DMS114 treated with DMSO at 0.1 percent for 48 hours (cell line): ENCODE measurements at regions not wholly inside any gene's neighbourhood (a gene's known extent, or its start where the extent isn't known, plus 50 kb on each side); places are given as distances from the start of the nearest gene placed in this dataset.

Experiments used
- DNase-seq: peaks from one replicate; lab custom pipeline; 2025; ENCODE audit not compliant: unreplicated experiment; lab: John Stamatoyannopoulos, UW

DNA sequence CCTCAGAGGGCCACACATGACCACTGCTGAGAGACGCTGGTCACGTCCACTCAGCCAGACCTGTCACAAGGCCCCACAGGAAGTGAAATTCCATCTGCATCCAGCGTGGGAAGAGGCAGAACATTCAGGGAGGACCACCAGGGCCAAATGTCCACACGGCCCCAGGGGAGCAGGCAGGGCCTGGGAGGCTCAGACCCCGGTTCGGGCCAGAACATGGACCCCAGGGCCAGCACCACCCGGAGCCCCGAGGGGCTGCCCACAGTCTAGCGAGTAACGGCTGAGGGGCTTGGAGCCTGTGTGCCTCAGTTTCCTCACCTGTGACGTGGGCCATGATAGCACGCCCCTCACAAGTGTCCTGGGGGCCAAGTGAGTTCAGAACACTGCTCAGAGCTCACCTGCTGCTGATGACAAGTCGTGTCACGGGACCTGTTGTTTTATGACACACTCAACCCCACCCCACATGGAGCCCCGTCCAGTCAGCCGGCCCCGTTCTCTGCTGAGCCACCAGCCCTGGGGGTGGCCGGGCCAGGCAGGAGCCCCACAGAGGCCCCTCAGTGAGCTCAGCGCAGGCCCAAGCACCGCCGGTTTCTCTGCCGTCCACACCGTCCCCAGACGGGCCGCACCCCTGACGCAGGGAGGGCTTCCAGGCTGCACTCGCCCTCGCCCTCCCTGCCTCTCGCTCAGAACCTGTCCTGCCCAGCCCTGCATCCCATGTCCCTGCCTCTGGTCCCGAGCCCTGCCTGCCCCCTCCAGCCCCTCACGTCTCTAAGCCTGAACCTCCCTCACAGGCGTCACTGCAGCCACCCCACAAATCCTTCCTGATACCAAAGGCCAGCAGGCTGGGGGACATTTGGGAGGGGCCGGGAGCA lies 79.5 kb upstream of the GALNT9 start:
- DNase-seq, result no peak

DNA sequence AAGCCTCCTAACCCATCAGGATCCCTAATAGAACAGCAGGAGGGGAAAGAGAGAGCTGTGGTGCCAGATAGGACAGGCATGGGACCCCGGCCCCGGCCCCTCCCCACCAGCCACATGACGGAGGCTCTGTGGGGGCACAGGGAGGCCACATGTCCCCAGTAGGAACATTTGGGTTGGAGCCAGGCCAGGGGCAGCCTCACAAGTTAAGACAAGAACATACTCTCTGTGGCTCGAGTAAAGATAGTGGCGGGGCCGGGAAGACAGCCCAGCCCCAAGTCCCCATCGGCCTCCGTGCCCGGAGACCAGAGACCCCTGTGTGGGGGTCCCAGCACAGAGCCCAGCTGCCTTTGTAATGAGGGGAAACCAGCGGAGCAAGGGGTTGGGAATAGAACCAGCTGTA lies 78.6 kb upstream of the GALNT9 start:
- DNase-seq, result no peak

DNA sequence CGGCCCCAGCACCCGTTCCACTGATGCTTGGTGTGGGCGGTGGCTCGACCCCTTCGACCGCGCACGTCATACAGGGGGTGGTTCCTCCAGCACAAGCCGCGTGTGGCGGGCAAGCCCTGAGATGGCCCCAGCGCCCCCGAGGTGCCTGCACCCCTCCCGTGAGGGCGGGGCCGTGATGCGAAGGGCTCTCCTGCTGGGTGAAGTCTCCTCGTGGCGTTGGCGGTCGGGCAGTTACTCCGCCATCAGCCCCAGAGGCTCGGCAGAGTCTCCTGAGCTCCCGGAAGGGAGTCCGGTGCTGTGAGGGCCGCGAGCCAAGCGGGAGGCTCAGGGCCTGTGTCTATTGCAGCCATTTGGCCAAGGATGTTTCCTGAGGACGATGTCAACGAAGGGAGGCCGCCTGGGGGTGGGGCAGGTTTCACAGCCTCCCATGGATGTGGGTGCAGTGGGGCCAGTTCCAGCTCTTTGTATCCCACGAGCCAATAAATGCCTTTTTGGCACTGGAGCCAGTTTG lies 78.1 kb upstream of the GALNT9 start:
- DNase-seq, result no peak

DNA sequence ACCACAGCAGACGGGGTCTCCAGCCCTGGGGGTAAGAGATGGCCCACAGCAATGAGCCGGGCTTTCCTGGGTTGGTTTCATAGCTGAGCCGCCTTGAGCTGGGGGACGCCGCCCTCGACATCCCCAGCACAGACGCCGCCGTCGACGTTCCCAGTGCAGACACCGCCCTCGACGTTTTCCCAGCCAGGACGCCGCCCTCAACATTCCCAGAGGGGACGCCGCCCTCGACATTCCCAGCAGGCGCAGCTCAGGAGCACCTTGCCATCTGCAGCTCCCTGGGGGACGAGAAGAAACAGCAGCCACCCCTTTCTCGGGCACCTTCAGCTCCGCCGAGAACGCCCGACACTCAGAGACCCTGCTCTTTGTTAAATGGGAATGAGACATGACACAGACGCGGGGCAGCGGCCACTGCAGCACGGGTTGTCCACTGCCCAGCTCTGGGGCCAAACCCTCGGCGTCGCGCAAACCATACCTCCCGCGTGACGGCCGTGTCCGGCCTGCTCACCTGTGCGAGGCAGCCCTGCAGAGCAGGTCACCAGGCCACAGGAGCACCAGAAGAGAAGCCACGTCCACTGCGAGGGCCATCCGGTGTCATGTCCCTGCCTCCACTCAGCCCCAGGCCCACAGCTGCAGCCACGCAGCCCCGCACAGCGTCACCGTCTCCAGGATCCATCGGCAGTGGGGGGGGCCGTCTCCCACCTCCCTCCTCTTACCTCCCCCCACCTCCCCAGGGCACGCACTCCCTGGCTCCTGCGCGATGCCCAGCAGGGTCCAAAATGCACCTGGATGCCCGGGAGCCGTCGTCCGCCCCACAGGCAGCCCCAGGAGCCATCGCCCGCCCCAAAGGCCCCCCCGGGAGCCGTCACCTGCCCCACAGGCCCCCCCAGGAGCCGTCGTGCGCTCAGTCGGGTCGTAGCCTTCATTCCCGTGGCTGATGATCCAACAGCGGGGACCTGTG lies 77.4 kb upstream of the GALNT9 start:
- DNase-seq, result no peak

DNA sequence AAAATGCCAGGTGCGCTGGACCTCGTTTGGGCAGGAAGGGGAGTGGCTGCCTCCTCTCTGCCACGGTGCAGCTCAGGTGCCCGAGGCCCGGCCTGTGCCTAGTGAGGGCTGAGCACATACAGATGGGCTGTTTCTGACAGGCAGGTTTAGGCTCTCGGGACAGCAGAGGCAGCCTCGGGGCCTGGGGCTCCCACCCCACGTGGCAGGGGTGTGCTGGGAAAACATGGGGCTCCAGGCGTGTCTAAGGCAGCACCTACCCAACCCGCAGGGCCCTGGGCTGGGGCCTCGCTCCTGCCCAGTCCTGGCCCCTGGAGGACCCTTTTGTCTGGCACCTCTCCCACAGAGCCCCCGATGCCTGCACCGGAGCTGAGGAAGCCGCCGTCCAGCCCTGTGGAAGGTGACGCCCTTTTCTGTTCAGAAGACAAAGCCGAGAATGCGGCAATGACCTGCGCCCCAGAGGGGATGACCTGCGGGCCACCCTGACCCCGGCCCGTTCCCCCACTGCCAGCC lies 76.4 kb upstream of the GALNT9 start:
- DNase-seq, result no peak

DNA sequence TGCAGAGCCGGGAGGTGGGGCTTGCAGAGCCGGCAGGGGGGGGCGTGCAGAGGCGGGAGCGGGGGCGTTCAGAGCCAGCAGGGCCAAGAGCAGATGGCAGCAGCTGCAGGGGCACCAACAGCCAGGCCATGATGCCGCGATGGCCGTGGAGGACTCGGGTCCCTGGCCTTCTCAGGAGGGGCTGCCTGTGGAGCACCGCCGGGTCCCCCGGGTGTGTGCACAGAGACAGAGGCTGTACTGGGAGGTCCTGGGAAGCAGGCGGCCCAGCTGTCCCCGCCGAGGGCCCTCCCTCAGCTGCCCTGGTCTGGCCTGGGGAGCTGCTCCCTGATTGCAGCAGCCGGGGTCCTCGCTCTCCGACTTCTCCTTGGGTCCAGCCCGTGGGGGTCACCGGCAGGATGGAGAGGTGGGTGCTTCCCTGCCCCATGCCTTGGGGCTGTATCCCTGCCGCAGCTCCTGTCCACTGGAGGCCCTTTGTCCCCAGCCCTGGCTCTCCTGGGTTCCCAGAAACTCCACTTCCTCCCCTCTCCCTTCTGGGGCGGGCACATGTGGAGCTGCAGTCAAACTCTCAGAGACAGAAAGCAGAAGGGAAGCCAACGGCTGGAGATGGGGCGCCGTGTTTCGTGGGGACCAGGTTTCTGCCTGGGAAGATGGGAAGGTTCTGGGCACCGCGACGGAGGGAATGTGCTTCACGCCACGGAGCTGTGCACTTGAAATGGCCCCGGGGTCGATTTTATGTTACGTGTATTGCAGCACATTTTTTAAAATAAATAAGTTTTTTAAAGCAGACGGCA lies 75.8 kb upstream of the GALNT9 start:
- no peak for DNase-seq

DNA sequence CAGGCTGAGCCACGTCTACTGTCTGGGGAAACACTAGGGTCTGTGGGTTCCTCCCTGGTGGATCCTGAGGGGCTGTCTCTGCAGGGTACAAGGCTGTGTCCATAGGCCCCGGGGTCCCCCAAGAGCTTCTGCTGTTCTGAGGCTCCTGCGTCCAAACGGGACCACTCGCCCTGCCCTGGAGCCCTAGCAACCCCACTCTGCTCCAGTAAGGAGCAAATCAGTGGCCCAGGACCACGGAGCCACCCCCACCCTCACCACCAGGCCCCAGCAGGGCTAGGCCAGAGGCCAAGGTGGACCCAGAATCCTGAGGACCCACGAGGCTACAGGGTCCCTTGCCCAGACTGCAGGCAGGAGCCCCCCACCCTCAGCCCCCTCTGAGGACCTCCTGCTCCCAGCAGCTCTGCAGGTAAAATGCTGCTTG lies 75.1 kb upstream of the GALNT9 start:
- DNase-seq, result no peak

DNA sequence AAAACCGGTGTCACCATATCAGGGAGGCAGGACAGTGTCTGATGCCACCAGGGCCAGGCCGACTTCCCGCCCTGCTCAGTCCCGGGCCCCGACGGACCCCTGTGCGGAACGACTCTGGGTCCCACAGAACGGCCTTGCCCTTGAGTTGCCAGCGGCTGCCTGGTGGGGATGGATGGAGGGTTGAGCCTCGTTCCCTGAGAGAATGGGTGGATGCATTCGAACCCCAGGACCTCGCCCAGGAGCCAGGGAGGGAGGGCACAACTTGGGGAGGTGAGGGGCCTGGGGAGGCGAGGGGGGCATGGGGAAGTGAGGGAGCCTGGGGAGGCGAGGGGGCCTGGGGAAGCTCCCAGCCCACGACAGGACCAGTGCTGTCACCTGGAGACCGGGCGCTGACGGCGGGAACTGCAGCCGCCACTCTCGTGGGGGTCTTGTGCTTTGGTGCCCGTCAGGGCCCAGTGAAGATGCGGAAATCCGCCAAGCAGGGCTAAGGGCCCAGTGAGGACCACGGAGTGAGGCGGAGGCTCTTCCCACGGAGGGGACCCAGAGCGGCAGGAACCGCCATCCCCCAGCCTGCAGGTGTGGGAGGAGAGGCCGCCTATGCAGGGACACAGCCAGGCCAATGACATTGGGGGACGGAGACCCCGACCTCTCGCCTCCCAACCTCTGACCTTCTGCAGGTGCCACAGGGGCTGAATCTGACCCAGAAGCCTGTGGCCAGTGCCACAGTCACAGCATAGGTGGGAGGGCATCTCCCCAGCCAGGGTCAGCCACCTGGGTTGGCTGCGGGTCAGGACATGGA lies 74.4 kb upstream of the GALNT9 start:
- DNase-seq, result no peak

DNA sequence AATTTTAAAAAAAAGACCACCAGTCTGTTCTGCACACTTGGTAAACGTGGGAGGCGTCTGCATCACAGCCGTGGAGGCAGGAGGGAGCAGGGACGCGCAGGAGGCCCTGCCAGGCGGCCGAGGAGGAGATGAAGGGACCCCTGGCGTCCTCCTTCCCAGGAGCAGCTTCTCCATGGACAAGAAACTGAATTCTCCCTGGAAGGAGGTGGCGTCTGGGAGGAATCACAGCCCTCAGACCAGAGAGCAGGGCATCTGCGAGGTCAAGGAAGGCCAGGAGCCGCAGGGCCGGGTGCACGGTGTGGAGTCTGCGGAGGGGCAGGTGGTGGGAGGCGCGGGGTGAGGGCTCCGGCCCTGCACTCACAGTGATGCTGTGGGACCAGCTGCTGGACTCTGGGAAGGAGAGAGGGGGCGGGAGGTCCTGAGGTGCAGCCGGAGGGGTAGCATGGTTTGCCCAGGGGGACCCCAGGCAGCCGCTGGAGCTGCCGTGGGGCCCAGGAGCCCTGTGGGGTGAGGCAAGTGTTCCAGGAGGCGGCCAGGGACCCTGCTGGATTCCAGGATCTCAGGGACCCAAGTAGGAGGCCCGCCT lies 73.5 kb upstream of the GALNT9 start:
- DNase-seq, result no peak

DNA sequence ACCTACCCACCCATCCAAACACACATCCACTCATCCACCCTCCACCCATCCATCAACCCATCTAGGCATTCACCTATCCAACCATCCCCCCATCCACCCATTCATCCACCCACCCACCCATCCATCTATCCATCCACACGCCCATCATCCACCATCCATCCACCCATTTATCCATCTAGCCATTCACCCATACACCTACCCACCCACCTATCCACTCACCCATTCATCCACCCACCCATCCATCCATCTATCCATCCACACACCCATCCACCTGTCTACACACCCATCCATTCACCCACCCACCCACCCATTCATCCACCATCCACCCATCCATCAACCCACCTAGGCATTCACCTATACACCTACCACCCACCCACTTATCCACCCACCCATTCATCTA lies 72.6 kb upstream of the GALNT9 start:
- no peak for DNase-seq

DNA sequence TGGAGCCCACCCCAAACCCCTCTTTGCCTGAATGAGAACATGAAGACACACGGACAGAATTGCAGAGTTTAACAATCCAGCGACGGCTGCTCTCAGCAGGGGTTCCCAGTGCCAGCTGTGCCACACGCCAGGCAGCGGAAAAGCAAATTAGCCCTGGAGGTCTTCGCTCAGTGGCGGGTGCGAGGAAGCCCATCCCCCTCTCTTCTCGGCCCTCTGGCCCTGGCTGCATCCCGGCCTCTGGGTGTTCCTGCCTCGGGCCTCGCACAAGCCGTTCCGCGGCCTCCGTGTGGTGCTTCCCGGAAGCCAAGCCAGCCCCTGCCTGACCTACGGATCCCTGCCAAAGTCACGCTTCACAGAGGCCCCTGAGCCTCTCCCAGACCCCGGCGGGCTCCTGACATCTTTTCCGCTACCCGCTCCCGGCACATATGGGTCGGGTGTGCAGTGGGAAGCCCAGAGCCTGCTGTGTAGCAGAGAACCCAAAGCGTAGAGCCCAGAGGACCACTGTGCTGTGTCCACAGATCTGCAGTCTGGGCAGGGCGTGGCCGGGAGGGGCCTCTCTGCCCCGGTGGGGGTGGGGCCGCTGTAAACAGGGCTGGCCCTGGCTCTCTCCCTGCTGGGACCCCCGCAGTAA lies 70.7 kb upstream of the GALNT9 start:
- no peak for DNase-seq

DNA sequence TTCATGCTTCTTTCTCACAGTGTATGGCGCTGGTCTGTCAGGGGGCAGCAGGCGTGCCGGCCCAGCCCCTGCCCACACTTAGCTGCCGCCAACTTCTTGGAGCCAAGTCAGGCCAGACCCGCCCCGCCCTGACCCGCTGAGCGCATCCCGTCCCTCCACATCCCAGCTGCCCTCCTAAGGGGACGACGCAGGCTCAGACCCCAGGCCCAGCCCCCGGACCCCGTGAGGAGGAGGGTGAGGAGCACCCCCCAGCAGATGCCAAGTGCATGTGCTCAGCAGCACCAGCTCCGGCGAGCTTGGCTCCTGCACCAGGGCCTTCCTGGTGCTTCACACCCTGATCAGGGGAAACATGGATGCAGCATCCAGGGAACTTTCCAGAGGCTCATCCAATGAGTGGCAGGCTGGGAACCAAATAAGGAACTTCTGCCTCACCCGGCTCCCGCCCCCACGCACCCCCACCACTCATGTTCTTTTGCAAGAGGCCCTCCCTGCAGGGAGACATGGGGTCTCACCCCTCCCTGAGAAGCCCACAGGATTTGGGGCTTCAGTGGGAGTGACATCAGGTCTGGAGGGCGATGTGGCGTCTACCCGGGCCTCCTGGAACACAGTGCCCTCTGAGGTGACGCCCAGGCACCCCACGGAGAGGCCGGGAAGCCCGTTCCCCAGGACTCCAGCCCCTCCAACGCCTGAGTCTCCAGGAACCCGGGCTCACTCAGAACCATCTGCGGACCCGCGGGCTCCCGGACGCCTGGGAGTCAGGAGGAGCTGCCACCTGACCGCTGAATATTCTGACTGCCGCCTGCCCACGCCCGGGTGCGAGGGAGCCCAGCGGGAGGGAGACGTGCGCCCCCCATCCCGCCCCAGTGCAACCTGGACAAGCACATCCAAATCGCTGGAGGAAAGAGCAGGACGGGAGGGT lies 70.0 kb upstream of the GALNT9 start:
- DNase-seq, result no peak

DNA sequence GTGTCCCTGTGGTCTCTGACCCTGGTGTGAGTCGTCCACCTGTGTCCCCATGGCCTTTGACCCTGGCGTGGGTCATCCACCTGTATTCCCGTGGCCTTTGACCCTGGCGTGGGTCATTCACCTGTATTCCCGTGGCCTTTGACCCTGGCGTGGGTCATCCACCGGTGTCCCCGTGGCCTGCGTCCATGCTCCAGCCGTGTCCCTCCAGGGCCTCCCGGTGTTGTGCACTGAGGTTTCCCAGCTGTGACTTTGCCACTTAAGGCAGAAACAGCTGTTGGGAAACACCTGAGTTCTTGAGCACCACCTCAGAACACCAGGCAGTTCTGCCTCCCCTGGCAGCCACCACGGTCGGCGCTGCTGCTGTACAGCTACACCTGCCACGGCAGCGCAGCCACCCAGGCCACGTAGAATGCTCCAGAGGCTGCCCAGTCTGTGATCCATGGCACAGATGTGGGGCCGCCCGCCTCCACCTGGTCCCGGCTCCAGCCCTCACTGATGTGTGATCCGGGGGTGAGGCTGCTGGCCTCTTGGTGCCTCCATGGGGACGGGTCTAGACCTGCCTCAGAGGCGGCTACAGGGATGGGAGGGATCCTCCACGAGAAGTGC lies 69.1 kb upstream of the GALNT9 start:
- DNase-seq, result no peak

DNA sequence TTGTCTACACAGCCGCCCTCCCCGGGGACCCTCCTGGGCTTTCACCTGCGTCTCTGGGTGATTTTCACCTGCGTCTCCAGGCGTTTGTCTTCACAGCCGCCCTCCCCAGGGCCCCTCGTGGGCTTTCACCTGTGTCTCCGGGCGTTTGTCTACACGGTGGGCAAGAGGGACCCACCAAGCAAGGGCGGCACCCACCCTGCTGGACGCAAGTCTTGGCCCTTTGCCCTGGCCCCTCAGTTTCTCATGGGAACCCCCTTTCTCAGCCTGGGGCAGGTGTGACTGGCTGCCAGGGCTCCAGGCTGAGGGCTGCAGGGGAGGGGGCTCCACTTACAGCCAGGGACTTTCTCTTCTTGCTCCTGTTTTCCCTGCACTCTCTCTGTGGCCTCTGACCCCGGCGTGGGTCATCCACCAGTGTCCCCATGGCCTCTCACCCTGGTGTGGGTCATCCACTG lies 68.6 kb upstream of the GALNT9 start:
- DNase-seq, result no peak

DNA sequence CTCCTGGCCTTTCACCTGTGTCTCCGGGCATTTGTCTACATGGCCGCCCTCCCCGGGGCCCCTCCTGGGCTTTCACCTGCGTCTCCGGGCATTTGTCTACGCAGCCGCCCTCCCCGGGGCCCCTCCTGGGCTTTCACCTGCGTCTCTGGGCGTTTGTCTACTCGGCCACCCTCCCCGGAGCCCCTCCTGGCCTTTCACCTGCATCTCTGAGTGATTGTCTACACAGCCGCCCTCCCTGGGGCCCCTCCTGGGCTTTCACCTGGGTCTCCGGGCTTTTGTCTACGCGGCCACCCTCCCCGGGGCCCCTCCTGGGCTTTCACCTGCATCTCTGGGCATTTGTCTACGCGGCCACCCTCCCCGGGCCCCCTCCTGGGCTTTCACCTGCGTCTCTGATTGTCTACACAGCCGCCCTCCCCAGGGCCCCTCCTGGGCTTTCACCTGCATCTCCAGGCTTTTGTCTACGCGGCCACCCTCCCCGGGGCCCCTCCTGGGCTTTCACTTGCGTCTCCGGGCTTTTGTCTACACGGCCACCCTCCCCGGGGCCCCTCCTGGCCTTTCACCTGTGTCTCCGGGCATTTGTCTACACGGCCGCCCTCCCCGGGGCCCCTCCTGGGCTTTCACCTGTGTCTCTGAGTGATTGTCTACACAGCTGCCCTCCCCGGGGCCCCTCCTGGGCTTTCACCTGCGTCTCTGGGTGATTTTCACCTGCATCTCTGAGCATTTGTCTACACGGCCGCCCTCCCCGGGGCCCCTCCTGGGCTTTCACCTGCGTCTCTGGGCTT lies 68.0 kb upstream of the GALNT9 start:
- no peak for DNase-seq

DNA sequence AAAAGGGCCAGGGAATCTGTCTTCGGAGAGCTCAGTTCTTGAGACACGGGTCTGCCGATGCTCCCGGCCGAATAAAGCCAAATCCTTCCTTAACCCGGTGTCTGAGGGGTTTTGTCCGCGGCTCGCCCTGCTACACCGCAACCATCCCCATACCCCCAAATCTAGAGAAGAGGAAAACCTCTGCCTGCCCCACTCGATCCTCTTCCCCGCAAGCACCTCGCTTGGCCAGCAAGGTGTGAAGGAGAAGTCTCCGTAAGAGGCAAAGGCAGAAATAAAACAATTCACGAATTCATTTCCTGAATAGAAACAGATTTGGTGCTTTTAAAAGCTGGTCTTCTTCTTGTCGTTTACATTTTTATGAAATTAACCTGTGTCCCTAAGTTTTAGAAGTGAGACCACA lies 67.3 kb upstream of the GALNT9 start:
- no peak for DNase-seq

DNA sequence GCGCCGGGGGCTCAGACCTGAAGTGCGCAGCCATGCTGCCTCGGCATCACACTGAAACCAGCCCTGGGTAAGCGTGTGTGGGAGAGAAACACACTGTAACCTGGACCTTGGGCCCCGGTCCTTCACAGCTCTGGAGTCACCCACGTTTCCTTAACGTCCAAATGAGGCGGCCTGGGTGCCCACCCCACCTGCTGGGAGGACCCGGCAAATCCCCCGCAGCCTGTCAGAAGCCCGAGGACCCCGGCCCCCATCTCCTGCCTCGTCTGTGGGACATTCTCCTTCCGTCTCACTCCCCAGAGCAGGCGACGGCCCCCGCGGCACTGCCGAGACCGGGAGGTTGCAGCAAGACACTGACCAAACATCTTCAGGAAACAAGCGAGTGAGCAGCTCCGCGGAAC lies 66.5 kb upstream of the GALNT9 start:
- DNase-seq, result no peak
